HEK293T (cell line): ENCODE measurements at regions not wholly inside any gene's neighbourhood (a gene's known extent, or its start where the extent isn't known, plus 50 kb on each side); places are given as distances from the start of the nearest gene placed in this dataset.

Experiments
- ARNT ChIP-seq: fragments of 450-650 bp; IDR thresholded peaks from 2 replicates; pipeline ENCODE4 v1.6.1; 2017; ENCODE audit warnings: mild to moderate bottlenecking
- ELF4 ChIP-seq: fragments of 450-650 bp; IDR thresholded peaks from 2 replicates; pipeline ENCODE4 v1.6.1; 2017; ENCODE audit warnings: antibody characterized with exemption
- FOXA1 ChIP-seq: fragments of 450-650 bp; IDR thresholded peaks from 2 replicates; pipeline ENCODE4 v1.6.1; 2016; ENCODE audit warnings: mild to moderate bottlenecking
- FOXM1 ChIP-seq: fragments of 450-650 bp; IDR thresholded peaks from 2 replicates; pipeline ENCODE4 v1.6.1; 2017; ENCODE audit warnings: mild to moderate bottlenecking, borderline replicate concordance
- L3MBTL2 ChIP-seq: fragments of 450-650 bp; conservative IDR thresholded peaks from 2 replicates; pipeline ENCODE4 v1.6.1; 2016; ENCODE audit warnings: mild to moderate bottlenecking
- LEF1 ChIP-seq: fragments of 450-650 bp; IDR thresholded peaks from 2 replicates; pipeline ENCODE4 v1.6.1; 2017; ENCODE audit warnings: mild to moderate bottlenecking, borderline replicate concordance
- NFRKB ChIP-seq: fragments of 450-650 bp; IDR thresholded peaks from 2 replicates; pipeline ENCODE4 v1.6.1; 2016; ENCODE audit warnings: mild to moderate bottlenecking, moderate library complexity
- PKNOX1 ChIP-seq: fragments of 450-650 bp; IDR thresholded peaks from 2 replicates; pipeline ENCODE4 v1.6.1; 2016
- SP1 ChIP-seq: fragments of 450-650 bp; IDR thresholded peaks from 2 replicates; pipeline ENCODE4 v1.6.1; 2017
- SUZ12 ChIP-seq: fragments of 450-650 bp; IDR thresholded peaks from 2 replicates; pipeline ENCODE4 v1.6.1; 2016; ENCODE audit warnings: mild to moderate bottlenecking
- TARDBP ChIP-seq: fragments of 450-650 bp; IDR thresholded peaks from 2 replicates; pipeline ENCODE4 v1.6.1; 2016
- ZNF384 ChIP-seq: fragments of 450-650 bp; IDR thresholded peaks from 2 replicates; pipeline ENCODE4 v1.6.1; 2016

- no peak for TF ChIP-seq PKNOX1
- TF ChIP-seq SUZ12, result no peak
- no peak for TF ChIP-seq ELF4
- TF ChIP-seq SP1, result no peak
- TF ChIP-seq L3MBTL2, result no peak
- no peak for TF ChIP-seq FOXM1
- no peak for TF ChIP-seq NFRKB
- no peak for TF ChIP-seq ARNT
- TF ChIP-seq TARDBP, result no peak
- no peak for TF ChIP-seq ZNF384
- no peak for TF ChIP-seq FOXA1
- TF ChIP-seq LEF1, result no peak
Observed at GRCh38 chr9:118732998-118733397, 636.2 kb downstream of the BRINP1 start.
